GM18502 (cell line): ENCODE measurements at regions not wholly inside any gene's neighbourhood (a gene's known extent, or its start where the extent isn't known, plus 50 kb on each side); places are given as distances from the start of the nearest gene placed in this dataset.

ENCODE experiments used
- ATAC-seq: cut with Tn5 transposase; IDR thresholded peaks from one replicate; pipeline ENCODE4 v1.9.1; 2021; ENCODE audit warnings: mild to moderate bottlenecking; ENCODE audit not compliant: unreplicated experiment, poor library complexity

- ATAC-seq, result no peak
Measured at GRCh38 chr15:69648775-69649735, 196.4 kb downstream of the RPLP1 start.

- no peak for ATAC-seq
Measured at GRCh38 chr15:69652293-69652692, 199.7 kb downstream of the RPLP1 start.

GRCh38 chr15:69652751-69653305 is 200.2 kb downstream of the RPLP1 start:
- ATAC-seq, result no peak

DNA sequence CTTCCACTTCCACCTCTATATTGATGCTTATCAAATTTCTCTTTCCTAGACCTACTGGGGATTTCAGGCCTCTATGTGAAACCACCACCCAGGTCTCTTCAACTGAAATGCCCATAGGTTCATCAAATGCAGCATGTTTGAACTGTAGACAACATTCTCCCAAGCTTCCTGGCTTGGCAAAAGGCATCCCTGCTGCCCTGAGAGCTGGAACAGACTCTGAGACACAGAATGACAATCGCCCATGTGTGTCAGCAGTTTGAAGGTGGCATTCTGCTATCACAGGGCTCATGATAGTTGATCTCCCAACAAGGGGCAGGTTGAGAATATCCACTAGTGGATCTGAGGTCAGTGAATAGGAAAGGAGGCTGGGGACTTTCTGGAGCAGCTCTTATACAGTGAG is 200.7 kb downstream of the RPLP1 start:
- no peak for ATAC-seq

DNA sequence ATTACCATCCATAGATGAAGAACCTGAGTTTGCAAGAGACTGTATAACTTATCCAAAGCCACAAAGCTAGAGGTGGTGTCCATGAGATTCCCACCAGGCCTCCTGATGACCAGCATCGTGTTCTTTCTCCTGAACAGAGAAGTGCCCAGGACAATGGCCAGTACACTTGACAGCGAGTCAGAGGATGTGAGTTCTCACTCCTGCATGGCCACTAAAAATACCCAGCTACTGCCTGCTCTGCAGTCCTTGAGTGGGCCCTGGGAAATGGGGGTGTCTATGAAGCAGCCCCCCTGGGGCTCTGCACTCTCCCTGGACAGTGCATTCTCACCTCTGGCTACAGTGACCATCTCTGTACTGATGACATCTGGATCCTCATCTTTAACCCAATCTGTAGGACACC is 201.2 kb downstream of the RPLP1 start:
- ATAC-seq, result no peak

DNA sequence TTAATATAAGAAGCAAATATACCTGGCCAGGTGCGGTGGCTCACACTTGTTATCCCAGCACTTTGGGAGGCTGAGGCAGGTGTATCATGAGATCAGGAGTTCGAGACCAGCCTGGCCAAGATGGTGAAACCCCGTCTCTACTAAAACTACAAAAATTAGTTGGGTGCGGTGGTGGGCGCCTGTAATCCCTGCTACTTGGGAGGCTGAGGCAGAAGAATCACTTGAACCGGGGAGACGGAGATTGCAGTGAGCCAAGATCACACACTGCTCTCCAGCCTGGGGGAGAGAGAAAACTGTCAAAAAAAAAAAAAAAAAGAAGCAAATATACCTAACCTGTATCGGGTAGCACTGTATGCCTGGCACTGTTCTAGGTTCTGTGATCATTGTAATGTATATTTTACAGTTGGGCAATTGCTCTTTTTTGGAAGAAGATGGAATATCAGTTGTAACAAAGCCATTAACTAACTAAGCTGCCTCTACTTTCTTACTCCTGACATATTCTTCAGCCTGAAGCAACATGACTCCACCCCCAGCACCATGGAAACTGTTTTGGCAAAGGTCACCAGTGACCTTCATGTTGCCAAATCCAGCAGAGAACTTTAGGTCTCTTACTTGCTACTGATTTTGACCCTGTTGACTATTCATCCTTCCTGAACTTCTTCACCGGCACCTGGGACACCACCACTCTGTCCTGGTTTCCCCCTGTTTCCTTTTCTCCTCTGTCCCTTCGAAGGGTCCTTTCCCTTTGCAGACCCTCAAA is 203.8 kb downstream of the RPLP1 start:
- no peak for ATAC-seq

DNA sequence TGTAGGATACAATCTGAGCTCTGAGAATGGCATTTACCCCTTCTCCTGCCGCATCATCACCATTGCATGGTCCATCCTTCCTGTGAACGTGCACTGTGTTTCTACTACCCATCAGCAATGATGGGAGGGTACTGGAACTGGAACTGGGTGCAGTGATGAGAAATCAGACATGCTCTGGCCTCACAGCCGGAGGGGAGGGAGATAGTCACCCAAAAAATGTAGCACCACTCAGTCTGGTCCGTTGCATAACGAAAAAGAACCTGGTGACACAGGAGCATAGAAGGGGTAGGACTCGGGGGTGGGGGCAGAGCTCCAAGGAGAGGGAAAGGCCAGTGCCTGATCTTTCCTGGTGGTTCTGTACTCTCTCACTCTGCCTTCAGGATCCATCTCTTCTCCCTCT is 205.0 kb downstream of the RPLP1 start:
- no peak for ATAC-seq

DNA sequence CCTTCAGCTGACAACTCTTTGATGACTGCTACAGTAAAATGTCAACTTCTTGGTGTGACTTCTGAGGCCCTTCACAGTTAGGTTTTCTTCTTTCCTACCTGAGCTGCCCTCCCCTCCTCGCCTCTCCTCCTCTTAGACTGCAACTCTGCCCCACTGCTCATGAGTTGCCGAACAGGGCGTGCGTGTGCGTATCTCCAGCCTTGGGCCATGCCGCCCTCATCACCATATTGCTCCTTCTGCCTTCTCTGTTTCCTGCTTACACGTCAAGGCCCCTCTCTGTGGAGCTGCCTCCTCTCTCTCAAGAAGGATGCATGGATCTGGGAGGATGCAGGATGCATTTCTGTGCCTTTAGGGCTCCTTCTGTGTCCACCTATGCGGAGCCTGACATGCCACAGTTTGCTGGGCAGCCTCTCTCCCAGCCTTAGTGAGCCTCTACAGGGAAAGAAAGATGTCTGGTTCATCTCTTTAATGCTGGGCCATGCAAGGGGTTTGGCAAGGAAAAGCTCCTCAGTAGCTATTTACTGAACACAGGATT is 205.9 kb downstream of the RPLP1 start:
- ATAC-seq, result no peak

- no peak for ATAC-seq
Measured at GRCh38 chr15:69659454-69660050, 206.9 kb downstream of the RPLP1 start.

DNA sequence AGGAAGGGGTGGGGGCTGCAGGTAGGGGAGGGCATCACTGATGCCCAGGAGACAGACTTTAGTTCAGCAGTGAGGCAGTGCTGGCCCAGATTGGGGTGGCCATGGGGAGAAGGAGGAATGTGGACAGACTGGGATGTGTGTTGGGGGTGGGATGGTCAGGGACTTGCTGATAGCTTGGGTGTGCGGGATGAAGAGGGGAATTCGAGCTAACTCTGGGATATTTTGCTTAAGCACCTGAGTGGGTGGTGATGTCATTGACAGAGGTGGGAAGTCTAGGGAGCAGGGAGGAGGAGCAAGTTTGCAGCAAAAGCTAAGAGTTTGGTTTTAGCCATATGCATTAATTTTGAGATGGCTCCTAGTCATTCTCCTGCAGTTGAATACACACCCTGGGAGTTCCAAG is 207.5 kb downstream of the RPLP1 start:
- no peak for ATAC-seq

DNA sequence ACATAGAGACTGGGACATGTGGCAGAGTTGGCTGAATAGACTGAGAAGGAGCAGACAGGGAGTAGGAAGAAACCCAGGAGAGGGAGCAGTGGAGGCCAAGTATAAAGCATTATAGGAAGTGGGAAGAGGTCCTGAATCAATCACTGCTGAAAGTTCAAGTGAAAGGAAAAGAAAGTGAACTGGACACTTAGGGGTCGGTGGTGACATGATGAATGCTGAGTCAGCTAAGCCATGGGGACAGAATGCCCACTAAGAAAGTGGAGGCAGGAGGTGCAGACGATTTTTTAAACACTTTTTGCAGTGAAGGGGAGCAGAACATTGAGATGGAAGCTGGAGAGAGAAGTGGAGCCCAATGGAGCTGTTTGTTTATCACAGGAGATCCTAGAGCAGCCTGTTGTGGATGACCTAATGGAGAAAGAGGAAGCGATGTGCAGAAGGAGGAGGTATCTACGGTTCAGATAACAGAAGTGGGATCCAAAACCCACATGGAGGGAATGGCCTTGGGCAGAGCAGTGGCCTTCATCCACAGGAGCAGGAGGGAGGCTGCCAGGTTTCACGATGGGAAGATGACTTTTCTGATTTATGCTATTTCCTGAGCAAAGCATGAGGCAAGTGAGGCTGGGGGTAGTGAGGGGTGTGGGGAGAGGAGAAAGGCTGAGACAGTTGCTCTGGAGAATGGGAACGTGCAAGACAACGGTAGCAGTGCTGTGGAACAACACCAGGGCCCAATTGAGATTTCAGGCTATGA is 208.2 kb downstream of the RPLP1 start:
- ATAC-seq, result no peak

GRCh38 chr15:69661446-69661845 is 208.8 kb downstream of the RPLP1 start:
- ATAC-seq, result no peak

- no peak for ATAC-seq
Measured at GRCh38 chr15:69661871-69662644, 209.4 kb downstream of the RPLP1 start.

DNA sequence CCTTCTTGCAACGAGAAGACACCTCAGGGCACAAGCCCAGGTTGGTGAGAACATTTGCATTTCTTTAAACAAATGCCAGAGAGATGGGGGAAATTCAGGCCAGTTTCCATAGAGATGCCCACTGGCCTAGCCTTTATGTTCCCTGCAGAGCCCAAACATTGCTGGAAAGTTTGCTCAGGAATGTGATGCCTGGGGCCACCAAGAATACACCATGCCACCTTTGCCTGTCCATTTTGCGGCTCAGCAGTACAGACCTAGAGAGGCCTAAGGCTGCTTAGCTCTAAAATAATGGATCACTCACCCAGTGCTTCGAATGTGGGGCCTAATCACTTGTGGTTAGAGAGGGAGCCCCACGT is 210.0 kb downstream of the RPLP1 start:
- ATAC-seq, result no peak

GRCh38 chr15:69663441-69663840 is 210.8 kb downstream of the RPLP1 start:
- no peak for ATAC-seq

- no peak for ATAC-seq
Measured at GRCh38 chr15:69663982-69664381, 211.4 kb downstream of the RPLP1 start.

- ATAC-seq, result no peak
Measured at GRCh38 chr15:69664572-69665571, 212.3 kb downstream of the RPLP1 start.

GRCh38 chr15:69665641-69666111 is 213.1 kb downstream of the RPLP1 start:
- no peak for ATAC-seq
